ENCODE measurements at regions not wholly inside any gene's neighbourhood (a gene's known extent, or its start where the extent isn't known, plus 50 kb on each side); places are given as distances from the start of the nearest gene placed in this dataset.
A peak's percentile ranks its signal among the peaks of the same experiment; 100 is the strongest.

DNA sequence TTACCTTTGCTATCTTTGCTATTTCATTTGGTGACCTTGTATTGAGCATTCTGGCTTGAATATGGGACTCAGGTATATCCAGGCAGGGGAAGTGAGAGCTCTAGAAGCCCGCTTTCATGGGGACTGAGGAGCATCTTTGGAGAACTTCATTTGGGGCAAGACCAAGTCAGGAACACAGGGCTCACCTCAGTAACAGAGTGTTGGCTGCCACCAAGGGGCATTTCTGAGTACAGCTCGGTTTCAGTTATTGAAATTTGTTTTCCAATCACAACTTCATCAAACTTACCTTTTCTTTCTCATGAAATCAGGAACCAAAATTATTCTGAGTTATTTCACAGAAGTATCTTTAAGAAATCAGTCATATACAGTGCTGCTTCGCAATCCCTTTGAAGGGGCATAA, 337.2 kb downstream of the C7orf25 start:
- H3K36me3 Mint-ChIP-seq (ENCODE audit: insufficient read depth in 1 of 3, low read depth in 3 of 3): peaks cover 10 to 11% (median 11%) of the 10 kb centered on the region in 3 experiments; a peak in 6 of 7 replicates
- no peak overlapping the region for H4K8ac ChIP-seq (replicated peaks; ENCODE audit: insufficient read length, low read depth, low read length)
- no peak overlapping the region for H2BK15ac ChIP-seq (ENCODE audit: low read depth, low read length)
- H3K56ac ChIP-seq (ENCODE audit: insufficient read length, low read depth, low read length): no peak overlapping the region
- peaks cover 10 to 29% of the 10 kb centered on the region in 2 experiments for H3K9me3 Mint-ChIP-seq
- no peak overlapping the region for H3K4me2 ChIP-seq (ENCODE audit: insufficient read depth, insufficient read length, low read length)
- no peak overlapping the region for H2BK120ac ChIP-seq (ENCODE audit: low read depth, low read length, poor library complexity, severe bottlenecking)
- H4K5ac ChIP-seq (ENCODE audit: insufficient read length, low read depth, low read length): no peak overlapping the region
- H3K23ac ChIP-seq (ENCODE audit: insufficient read length, low read depth, low read length): no peak overlapping the region
- H2BK5ac ChIP-seq (ENCODE audit: insufficient read length, low read length): no peak overlapping the region
- no peak overlapping the region for H3K27ac ChIP-seq (ENCODE audit: insufficient read length, low read depth, low read length)
- no peak overlapping the region for H3K4ac ChIP-seq (ENCODE audit: low read depth, low read length)
- H3K4me1 Mint-ChIP-seq: peaks cover 2 to 4% of the 10 kb centered on the region in 2 experiments; a peak in 2 of 4 replicates
- no peak overlapping the region for H2AFZ ChIP-seq (ENCODE audit: low read length)
- no peak overlapping the region for H3K9ac ChIP-seq (ENCODE audit: extremely low read depth, insufficient read length, low read length)
- H3K18ac ChIP-seq (ENCODE audit: insufficient read length, low read depth, low read length): no peak overlapping the region
- H3K9me3 ChIP-seq (ENCODE audit: control insufficient read depth, low read depth, low read length): peaks cover 4% of the 10 kb centered on the region
- H3K27me3 ChIP-seq (ENCODE audit: insufficient read depth, low read length): no peaks in the 10 kb centered on the region
- no peak overlapping the region for H3K27ac Mint-ChIP-seq
- H2AK5ac ChIP-seq (ENCODE audit: insufficient read length, low read length): no peak overlapping the region
- H3K79me2 ChIP-seq (ENCODE audit: insufficient read depth, low read length): no peaks in the 10 kb centered on the region
- TF ChIP-seq, protein P1, sequence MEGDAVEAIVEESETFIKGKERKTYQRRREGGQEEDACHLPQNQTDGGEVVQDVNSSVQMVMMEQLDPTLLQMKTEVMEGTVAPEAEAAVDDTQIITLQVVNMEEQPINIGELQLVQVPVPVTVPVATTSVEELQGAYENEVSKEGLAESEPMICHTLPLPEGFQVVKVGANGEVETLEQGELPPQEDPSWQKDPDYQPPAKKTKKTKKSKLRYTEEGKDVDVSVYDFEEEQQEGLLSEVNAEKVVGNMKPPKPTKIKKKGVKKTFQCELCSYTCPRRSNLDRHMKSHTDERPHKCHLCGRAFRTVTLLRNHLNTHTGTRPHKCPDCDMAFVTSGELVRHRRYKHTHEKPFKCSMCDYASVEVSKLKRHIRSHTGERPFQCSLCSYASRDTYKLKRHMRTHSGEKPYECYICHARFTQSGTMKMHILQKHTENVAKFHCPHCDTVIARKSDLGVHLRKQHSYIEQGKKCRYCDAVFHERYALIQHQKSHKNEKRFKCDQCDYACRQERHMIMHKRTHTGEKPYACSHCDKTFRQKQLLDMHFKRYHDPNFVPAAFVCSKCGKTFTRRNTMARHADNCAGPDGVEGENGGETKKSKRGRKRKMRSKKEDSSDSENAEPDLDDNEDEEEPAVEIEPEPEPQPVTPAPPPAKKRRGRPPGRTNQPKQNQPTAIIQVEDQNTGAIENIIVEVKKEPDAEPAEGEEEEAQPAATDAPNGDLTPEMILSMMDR (conservative IDR thresholded peaks at IDR 0.05): peak; percentile 58; the same call in 2 of the 3 replicates
- H3K23me2 ChIP-seq (ENCODE audit: insufficient read length, low read depth, low read length, poor library complexity, severe bottlenecking): no peaks in the 10 kb centered on the region
- no peak for DNase-seq
- 0 out of 2 replicates have a peak, but pooled peaks cover 2% of the 10 kb centered on the region for H3K27me3 Mint-ChIP-seq (ENCODE audit: low read depth)
- H4K20me1 ChIP-seq (ENCODE audit: control insufficient read depth, insufficient read depth, insufficient read length): no peaks in the 10 kb centered on the region
- no peak overlapping the region for H3K4me3 Mint-ChIP-seq
- H3K4me1 ChIP-seq (ENCODE audit: insufficient read depth, low read length): no peaks in the 10 kb centered on the region
- no peak overlapping the region for H3K14ac ChIP-seq (ENCODE audit: insufficient read depth, low read length)
- no CpG with 5 or more reads among the region's 3 CpGs for WGBS (ENCODE audit: extremely low coverage, insufficient read length, low lambda C conversion rate)
- no peak overlapping the region for H3T11ph ChIP-seq (ENCODE audit: low read length)
- H4K91ac ChIP-seq (ENCODE audit: insufficient read length, low read depth, low read length): no peak overlapping the region
- H2BK12ac ChIP-seq (ENCODE audit: insufficient read length, low read depth, low read length): no peak overlapping the region
- H2BK20ac ChIP-seq (ENCODE audit: low read depth, low read length, poor library complexity, severe bottlenecking): no peak overlapping the region
- no peaks in the 10 kb centered on the region for H3K79me1 ChIP-seq (ENCODE audit: insufficient read depth, low read depth, low read length, poor library complexity, severe bottlenecking)
